ENCODE measurements at regions not wholly inside any gene's neighbourhood (a gene's known extent, or its start where the extent isn't known, plus 50 kb on each side); places are given as distances from the start of the nearest gene placed in this dataset.

- TF ChIP-seq IRF3 (IDR thresholded peaks at IDR 0.05; ENCODE audit: low read depth, low read length) (no peak), ZBTB33 (IDR thresholded peaks at IDR 0.05; ENCODE audit: borderline replicate concordance, low read depth) (no peak), EP300 (IDR thresholded peaks at IDR 0.05; ENCODE audit: borderline replicate concordance in 1 of 2, low read depth in 1 of 2, low read length in 1 of 2) (no peak), EZH2phosphoT487 (IDR thresholded peaks at IDR 0.05; ENCODE audit: borderline replicate concordance, low read depth) (no peak), PBX3 (IDR thresholded peaks at IDR 0.05) (no peak), POLR2AphosphoS5 (IDR thresholded peaks at IDR 0.05; ENCODE audit: low read depth, low read length) (no peak), SMC3 (IDR thresholded peaks at IDR 0.05; ENCODE audit: low read depth, low read length) (no peak), MXI1 (IDR thresholded peaks at IDR 0.05; ENCODE audit: low read depth, low read length) (no peak), SIN3A (IDR thresholded peaks at IDR 0.05; ENCODE audit: borderline replicate concordance, low read depth, low read length) (no peak)
Observed at GRCh38 chr13:72505376-72505775, 222.1 kb downstream of the MZT1 start (continued).

DNA sequence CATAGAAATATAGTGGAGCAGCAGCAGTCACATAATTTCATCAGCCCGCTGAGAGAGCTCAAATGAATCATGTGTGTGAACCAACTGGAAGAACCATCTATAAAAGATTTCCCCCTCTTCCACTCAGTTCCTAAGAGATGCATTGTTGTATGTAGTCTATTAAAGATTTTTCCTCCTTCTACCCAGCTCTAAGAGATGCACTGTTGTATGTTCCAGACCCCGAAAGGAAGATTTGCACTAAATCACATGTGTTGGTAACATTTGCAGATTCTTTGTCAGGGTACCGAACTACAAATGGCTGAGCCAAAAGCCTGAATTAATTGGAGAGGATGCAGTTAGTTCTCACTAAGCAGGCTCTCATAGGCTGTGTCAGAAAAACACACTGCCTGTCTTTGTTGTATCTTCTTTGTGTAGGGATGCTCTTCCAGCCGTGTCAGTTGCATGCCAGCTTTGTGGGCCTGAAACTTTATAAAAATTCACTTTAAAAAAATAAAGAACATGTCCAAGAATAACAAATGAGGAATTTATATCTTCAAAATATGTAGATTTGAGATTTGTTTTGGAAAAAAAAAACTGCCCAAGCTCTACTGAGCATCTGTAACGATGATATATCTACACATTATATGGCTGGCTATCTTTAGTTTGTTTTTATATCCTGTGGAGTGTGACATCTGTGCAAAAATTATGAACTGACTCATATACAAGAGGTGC is 223.1 kb downstream of the MZT1 start:
- H3K4me2 ChIP-seq = peak overlapping the region; percentile 58
- no peaks in the 10 kb centered on the region for H3K9me3 ChIP-seq
- peaks cover 24% of the 10 kb centered on the region for H3F3A ChIP-seq (replicated peaks; ENCODE audit: insufficient read depth)
- H3K27me3 ChIP-seq (ENCODE audit: insufficient read depth) = no peaks in the 10 kb centered on the region
- ChIA-PET CTCF (interaction anchor here (0.8 to 1.3 kb wide), 4 partner anchors 15 to 93 kb away, joined by 3 to 4 read pairs (median 3); no protein-coding TSS in a partner anchor), POLR2A (no interaction called here)
- no peak overlapping the region for H3K4me3 ChIP-seq (ENCODE audit: low read depth in 2 of 2, low read length in 1 of 2)
- no peak for DNase-seq
- H3K4me1 ChIP-seq (ENCODE audit: control insufficient read depth in 1 of 2, insufficient read depth in 2 of 2, low read depth in 1 of 2, low read length in 1 of 2) = peaks cover 18 to 30% of the 10 kb centered on the region in 2 experiments; a peak in 3 of 4 replicates
- no peaks in the 10 kb centered on the region for H3K9me2 ChIP-seq
- no peak overlapping the region for H3K9ac ChIP-seq
- H3K79me2 ChIP-seq (ENCODE audit: insufficient read depth) = no peaks in the 10 kb centered on the region
- H4K20me1 ChIP-seq (ENCODE audit: insufficient read depth) = no peaks in the 10 kb centered on the region
- peak overlapping the region; percentile 61 for H2AFZ ChIP-seq (ENCODE audit: low read depth)
- no peaks in the 10 kb centered on the region for H3K36me3 ChIP-seq (replicated peaks in 1 of 2; ENCODE audit: control insufficient read depth in 1 of 2, insufficient read depth in 2 of 2, low read length in 1 of 2)
- H3K27ac ChIP-seq (ENCODE audit: low read depth in 2 of 2, low read length in 1 of 2) = peak overlapping the region; percentile 53 to 71; a peak in 3 of 4 replicates
- 0 out of 2 replicates have a peak, but pooled peaks have one; percentile 15 for TF ChIP-seq MEF2A (IDR thresholded peaks at IDR 0.05; ENCODE audit: borderline replicate concordance, low read depth)
- TF ChIP-seq YY1 (IDR thresholded peaks at IDR 0.05; ENCODE audit: low read depth) = no peak
- TF ChIP-seq FOXM1 (IDR thresholded peaks at IDR 0.05; ENCODE audit: low read depth) = no peak
- TF ChIP-seq REST (IDR thresholded peaks at IDR 0.05; ENCODE audit: low read depth, low read length) = no peak
- peak; percentile 26; the same call in 1 of the 2 replicates for TF ChIP-seq NFIC (IDR thresholded peaks at IDR 0.05; ENCODE audit: borderline replicate concordance)
- TF ChIP-seq FOSL2 (IDR thresholded peaks at IDR 0.05; ENCODE audit: borderline replicate concordance, low read depth) = peak; percentile 2; the same call in 1 of the 2 replicates
- no peak for TF ChIP-seq RCOR1 (IDR thresholded peaks at IDR 0.05; ENCODE audit: low read length)
- TF ChIP-seq JUND (IDR thresholded peaks at IDR 0.05) = peak; percentile 17; the same call in 1 of the 2 replicates
- peak; percentile 40 for TF ChIP-seq TCF12 (IDR thresholded peaks at IDR 0.05)
- TF ChIP-seq TEAD4 (IDR thresholded peaks at IDR 0.05; ENCODE audit: borderline replicate concordance, insufficient read depth) = no peak
- WGBS (ENCODE audit: low lambda C conversion rate) = 30% methylated on average over 4 of the region's 5 CpGs

All from SK-N-SH (cell line).